OCI-LY7 (cell line): ENCODE measurements at regions not wholly inside any gene's neighbourhood (a gene's known extent, or its start where the extent isn't known, plus 50 kb on each side); places are given as distances from the start of the nearest gene placed in this dataset.

Experiments used
- BruUV-seq: library from RNA; stranded (reverse); fragments of 400-500 nt; replicated peaks from 2 replicates; lab custom pipeline; 2021; lab: Mats Ljungman, UMichigan
- CTCF ChIA-PET: fragments of 300-600 bp; sonication (Branson Sonifier 250); formaldehyde crosslinking; loops from one replicate; lab custom pipeline; 2022; ENCODE audit warnings: antibody characterized with exemption; ENCODE audit not compliant: unreplicated experiment; lab: Charles Lee
- POLR2A ChIA-PET: fragments of 300-600 bp; sonication (Branson Sonifier 250); formaldehyde crosslinking; loops from one replicate; lab custom pipeline; 2022; ENCODE audit warnings: antibody characterized with exemption; lab: Charles Lee
- DNase-seq: peaks from one replicate; pipeline ENCODE4 v3.0.0-alpha.2; 2015; ENCODE audit warnings: low spot score
- H2AFZ ChIP-seq: fragments of 200-600 bp; sonication (generic), shearing (Covaris generic); 2 replicates; pipeline ENCODE4 v1.6.1; 2014; ENCODE audit warnings: mild to moderate bottlenecking, antibody characterized with exemption, low read length, moderate library complexity
- H3K27ac ChIP-seq: fragments of 200-600 bp; sonication (generic); 2 replicates; pipeline ENCODE4 v1.5.1; 2014; ENCODE audit warnings: mixed run types, low read depth, mild to moderate bottlenecking, moderate library complexity, low read length, inconsistent platforms; ENCODE audit not compliant: poor library complexity, severe bottlenecking
- H3K36me3 ChIP-seq: fragments of 200-600 bp; sonication (generic); 2 replicates; pipeline ENCODE4 v1.6.1; 2014; ENCODE audit warnings: mild to moderate bottlenecking, antibody characterized with exemption, low read length, moderate library complexity, mixed read lengths; ENCODE audit not compliant: insufficient read depth
- H3K4me1 ChIP-seq: fragments of 200-600 bp; sonication (generic); 2 replicates; pipeline ENCODE4 v1.5.1; 2014; ENCODE audit warnings: mild to moderate bottlenecking, low read length; ENCODE audit not compliant: insufficient read depth, poor library complexity, severe bottlenecking
- H3K4me2 ChIP-seq: fragments of 200-600 bp; sonication (generic); 2 replicates; pipeline ENCODE4 v1.6.1; 2014; ENCODE audit warnings: mild to moderate bottlenecking, low read length
- H3K4me3 ChIP-seq: fragments of 200-600 bp; sonication (generic); 2 replicates; pipeline ENCODE4 v1.5.1; 2014; ENCODE audit warnings: mild to moderate bottlenecking, low read depth, low read length; ENCODE audit not compliant: poor library complexity, severe bottlenecking
- H3K79me2 ChIP-seq: fragments of 200-600 bp; sonication (generic); 2 replicates; pipeline ENCODE4 v1.6.1; 2016; ENCODE audit warnings: low read depth, mild to moderate bottlenecking, low read length, moderate library complexity, mixed read lengths; ENCODE audit not compliant: insufficient read depth
- H3K9me2 ChIP-seq: fragments of 200-600 bp; sonication (generic); 2 replicates; pipeline ENCODE4 v1.6.1; 2016; ENCODE audit warnings: mild to moderate bottlenecking, low read length, mixed read lengths; ENCODE audit not compliant: insufficient read depth
- H3K9me3 ChIP-seq: fragments of 200-600 bp; sonication (generic); 2 replicates; pipeline ENCODE4 v1.6.1; 2014; ENCODE audit warnings: mild to moderate bottlenecking, mixed run types, low read length, mixed read lengths
- H4K20me1 ChIP-seq: fragments of 200-600 bp; sonication (generic); 2 replicates; pipeline ENCODE4 v1.6.1; 2014; ENCODE audit warnings: mild to moderate bottlenecking, antibody characterized with exemption, low read length, moderate library complexity, mixed read lengths; ENCODE audit not compliant: insufficient read depth
- EZH2phosphoT487 ChIP-seq: fragments of 200-600 bp; sonication (generic); IDR thresholded peaks from 2 replicates; pipeline ENCODE4 v1.6.1; 2018; ENCODE audit warnings: low read depth, borderline replicate concordance, mild to moderate bottlenecking, mixed run types, antibody characterized with exemption, low read length, moderate library complexity, mixed read lengths
- intact Hi-C: fragments of 100-400 bp; cut with micrococcal nuclease; formaldehyde crosslinking; loops from one replicate; pipeline ENCODE4 v1.10.0; 2022; ENCODE audit not compliant: unreplicated experiment
- TF ChIP-seq, protein P1 (sequence below): fragments of 200-600 bp; sonication (generic); conservative IDR thresholded peaks from 2 replicates; pipeline ENCODE4 v1.5.1; 2014; ENCODE audit warnings: mild to moderate bottlenecking, antibody characterized with exemption, low read length, moderate library complexity, mixed read lengths

DNA sequence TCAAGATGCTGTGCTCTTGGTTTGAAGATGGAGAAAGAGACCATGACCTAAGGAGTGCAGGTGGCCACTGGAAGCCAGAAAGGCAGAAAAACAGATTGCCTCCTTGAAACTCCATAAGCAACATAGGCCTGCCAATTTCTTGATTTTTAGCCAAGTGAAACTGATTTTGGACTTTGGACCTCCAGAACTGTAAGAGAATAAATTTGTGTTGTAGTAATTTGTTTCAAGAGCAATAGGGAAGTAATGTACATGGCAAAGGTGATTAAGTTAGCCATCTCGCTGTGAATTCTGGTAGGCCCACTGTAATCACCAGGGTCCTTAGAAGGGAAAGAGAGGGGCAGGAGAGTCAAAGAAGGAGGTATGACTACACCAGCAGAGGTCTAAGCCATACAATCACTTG is 238.8 kb downstream of the CNTN3 start:
- no peaks in the 10 kb centered on the region for H3K4me1 ChIP-seq
- H3K36me3 ChIP-seq: no peaks in the 10 kb centered on the region
- H3K79me2 ChIP-seq: no peaks in the 10 kb centered on the region
- H3K9me2 ChIP-seq: no peaks in the 10 kb centered on the region
- no peaks in the 10 kb centered on the region for H3K9me3 ChIP-seq
- no peak overlapping the region for H3K4me2 ChIP-seq
- DNase-seq: no peak
- no peak for TF ChIP-seq EZH2phosphoT487
- TF ChIP-seq, protein P1, sequence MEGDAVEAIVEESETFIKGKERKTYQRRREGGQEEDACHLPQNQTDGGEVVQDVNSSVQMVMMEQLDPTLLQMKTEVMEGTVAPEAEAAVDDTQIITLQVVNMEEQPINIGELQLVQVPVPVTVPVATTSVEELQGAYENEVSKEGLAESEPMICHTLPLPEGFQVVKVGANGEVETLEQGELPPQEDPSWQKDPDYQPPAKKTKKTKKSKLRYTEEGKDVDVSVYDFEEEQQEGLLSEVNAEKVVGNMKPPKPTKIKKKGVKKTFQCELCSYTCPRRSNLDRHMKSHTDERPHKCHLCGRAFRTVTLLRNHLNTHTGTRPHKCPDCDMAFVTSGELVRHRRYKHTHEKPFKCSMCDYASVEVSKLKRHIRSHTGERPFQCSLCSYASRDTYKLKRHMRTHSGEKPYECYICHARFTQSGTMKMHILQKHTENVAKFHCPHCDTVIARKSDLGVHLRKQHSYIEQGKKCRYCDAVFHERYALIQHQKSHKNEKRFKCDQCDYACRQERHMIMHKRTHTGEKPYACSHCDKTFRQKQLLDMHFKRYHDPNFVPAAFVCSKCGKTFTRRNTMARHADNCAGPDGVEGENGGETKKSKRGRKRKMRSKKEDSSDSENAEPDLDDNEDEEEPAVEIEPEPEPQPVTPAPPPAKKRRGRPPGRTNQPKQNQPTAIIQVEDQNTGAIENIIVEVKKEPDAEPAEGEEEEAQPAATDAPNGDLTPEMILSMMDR: no peak
- CTCF ChIA-PET: no interaction called here
- no peak overlapping the region for H3K4me3 ChIP-seq
- no peaks in the 10 kb centered on the region for H4K20me1 ChIP-seq
- POLR2A ChIA-PET: no interaction called here
- intact Hi-C loops: no loop called here
- H3K27ac ChIP-seq: no peak overlapping the region
- no TSS peak for BruUV-seq
- H2AFZ ChIP-seq: no peak overlapping the region

GRCh38 chr3:74372743-74373142 is 241.7 kb downstream of the CNTN3 start:
- DNase-seq: no peak
- CTCF ChIA-PET: no interaction called here
- Histone ChIP-seq H4K20me1 (no peaks in the 10 kb centered on the region), H3K36me3 (no peaks in the 10 kb centered on the region), H2AFZ (no peak overlapping the region), H3K9me2 (no peaks in the 10 kb centered on the region), H3K9me3 (no peaks in the 10 kb centered on the region), H3K4me1 (no peaks in the 10 kb centered on the region), H3K4me3 (no peak overlapping the region), H3K79me2 (no peaks in the 10 kb centered on the region), H3K4me2 (no peak overlapping the region), H3K27ac (no peak overlapping the region)
- POLR2A ChIA-PET: no interaction called here
- BruUV-seq: no TSS peak
- intact Hi-C loops: no loop called here
- TF ChIP-seq, protein P1: no peak
- TF ChIP-seq EZH2phosphoT487: no peak

- intact Hi-C loops: no loop called here
- no peak overlapping the region for H3K27ac ChIP-seq
- no TSS peak for BruUV-seq
- H3K4me1 ChIP-seq: no peaks in the 10 kb centered on the region
- DNase-seq: no peak
- H3K4me3 ChIP-seq: no peak overlapping the region
- H3K36me3 ChIP-seq: no peaks in the 10 kb centered on the region
- ChIA-PET CTCF (no interaction called here), POLR2A (no interaction called here)
- no peaks in the 10 kb centered on the region for H3K9me3 ChIP-seq
- no peaks in the 10 kb centered on the region for H3K79me2 ChIP-seq
- H3K4me2 ChIP-seq: no peak overlapping the region
- no peaks in the 10 kb centered on the region for H3K9me2 ChIP-seq
- TF ChIP-seq, protein P1: no peak
- TF ChIP-seq EZH2phosphoT487: no peak
- H2AFZ ChIP-seq: no peak overlapping the region
- H4K20me1 ChIP-seq: no peaks in the 10 kb centered on the region
Measured at GRCh38 chr3:74370342-74370741, 244.1 kb downstream of the CNTN3 start.
